WI38 (cell line): ENCODE measurements at regions not wholly inside any gene's neighbourhood (a gene's known extent, or its start where the extent isn't known, plus 50 kb on each side); places are given as distances from the start of the nearest gene placed in this dataset.

Source experiments
- H3K4me3 ChIP-seq: 2 replicates; pipeline ENCODE4 v1.5.1; 2011; ENCODE audit warnings: low read depth, mild to moderate bottlenecking, control low read depth, low read length
- CTCF ChIP-seq: IDR thresholded peaks from 2 replicates; pipeline ENCODE4 v1.5.1; 2012; ENCODE audit warnings: low read depth, mild to moderate bottlenecking, control low read depth, low read length

DNA sequence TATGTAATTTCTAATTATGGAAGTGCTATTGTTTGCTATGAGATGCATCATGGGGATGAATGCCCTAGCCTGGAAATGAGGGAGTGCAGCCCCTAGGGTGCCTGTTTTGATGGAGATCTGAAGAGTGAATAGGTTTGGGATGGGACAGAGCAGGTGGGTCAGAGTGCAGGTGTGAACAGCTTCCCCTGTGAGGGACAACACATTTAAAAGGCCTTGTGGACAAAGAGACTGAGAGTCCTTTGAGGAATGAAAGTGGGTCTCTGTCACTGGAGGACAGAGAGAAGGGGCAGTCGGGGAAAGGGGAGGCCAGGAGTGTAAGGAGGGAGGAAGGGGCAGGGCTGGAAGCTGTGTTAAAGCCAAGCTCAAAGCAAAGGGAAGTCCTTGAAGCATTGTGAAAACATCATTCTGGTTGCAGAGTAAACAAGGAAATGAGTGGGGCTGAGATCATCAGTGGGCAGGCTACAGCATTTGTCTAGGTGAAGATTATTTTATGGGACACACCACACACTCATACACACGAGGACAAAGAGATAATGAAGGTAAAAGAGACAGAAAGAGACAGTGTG is 877.6 kb downstream of the SLC4A3 start:
- no peak for TF ChIP-seq CTCF
- H3K4me3 ChIP-seq, result peak overlapping the region; percentile 7; the same call in 1 of the 2 replicates

DNA sequence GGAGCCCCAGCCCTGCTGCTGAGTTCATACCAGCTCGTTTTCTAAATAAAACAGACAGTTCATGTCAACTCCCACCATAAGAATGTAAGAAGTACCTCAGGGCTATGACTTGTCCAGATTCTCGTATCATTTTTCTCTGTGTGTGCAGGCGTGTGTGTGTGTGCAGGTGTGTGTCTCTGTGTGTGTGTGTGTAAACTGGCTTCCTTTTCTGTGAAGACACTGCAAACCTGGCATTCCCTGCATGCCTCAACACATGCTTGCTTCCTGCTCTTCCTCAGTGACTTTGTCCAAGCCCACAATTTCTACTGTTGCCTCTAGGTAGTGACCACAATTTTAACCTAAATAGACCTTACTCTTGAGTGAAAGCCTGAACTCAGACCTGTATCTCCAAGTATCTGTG is 879.0 kb downstream of the SLC4A3 start:
- no peak overlapping the region for H3K4me3 ChIP-seq
- no peak for TF ChIP-seq CTCF

GRCh38 chr2:220509096-220509757 is 881.8 kb downstream of the SLC4A3 start:
- H3K4me3 ChIP-seq, result no peak overlapping the region
- TF ChIP-seq CTCF, result no peak

DNA sequence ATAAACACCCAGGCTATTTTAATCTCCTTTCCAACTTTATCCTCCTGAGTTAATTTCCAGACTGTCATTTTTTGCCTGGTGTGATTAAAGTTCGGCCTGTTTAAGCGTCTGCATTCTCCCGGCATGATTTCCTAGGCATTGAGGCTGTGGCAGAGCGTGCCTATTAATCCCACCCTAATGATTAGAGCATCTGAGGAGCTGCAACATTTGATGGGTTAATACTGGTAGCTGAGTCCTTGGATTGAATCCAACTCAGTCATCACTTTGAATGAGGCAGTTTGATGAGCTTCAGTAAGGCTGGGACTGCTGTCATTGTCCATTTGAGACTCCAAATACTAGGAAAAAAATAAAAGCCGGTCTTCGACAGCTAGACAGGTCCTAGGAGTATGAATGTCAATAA is 882.5 kb downstream of the SLC4A3 start:
- no peak for TF ChIP-seq CTCF

GRCh38 chr2:220510668-220511067 is 883.2 kb downstream of the SLC4A3 start:
- no peak overlapping the region for H3K4me3 ChIP-seq
- no peak for TF ChIP-seq CTCF

More for the DNA sequence above, 882.5 kb downstream of the SLC4A3 start:
- no peak overlapping the region for H3K4me3 ChIP-seq

DNA sequence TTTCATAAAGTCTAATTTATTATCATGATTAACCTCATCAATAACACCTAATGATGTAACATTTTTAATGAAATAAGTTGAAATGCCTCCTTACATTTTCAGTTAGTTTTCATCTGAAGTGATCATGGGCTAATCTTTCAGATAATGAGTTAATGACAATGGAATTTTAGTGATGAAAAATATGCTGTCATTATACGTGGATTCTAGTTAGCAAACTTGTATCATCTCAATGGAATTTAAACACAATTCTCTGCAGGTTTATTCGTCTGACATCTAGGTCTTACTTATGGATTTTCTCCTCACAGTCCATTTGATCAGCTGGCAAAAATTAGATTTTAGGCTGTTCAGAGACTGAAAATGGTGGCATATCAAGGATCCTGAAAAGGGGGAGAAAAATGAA is 885.0 kb downstream of the SLC4A3 start:
- no peak overlapping the region for H3K4me3 ChIP-seq
- TF ChIP-seq CTCF, result no peak

GRCh38 chr2:220513573-220514288 is 886.3 kb downstream of the SLC4A3 start:
- no peak for TF ChIP-seq CTCF
- no peak overlapping the region for H3K4me3 ChIP-seq
